ENCODE measurements at regions not wholly inside any gene's neighbourhood (a gene's known extent, or its start where the extent isn't known, plus 50 kb on each side); places are given as distances from the start of the nearest gene placed in this dataset.

DNA sequence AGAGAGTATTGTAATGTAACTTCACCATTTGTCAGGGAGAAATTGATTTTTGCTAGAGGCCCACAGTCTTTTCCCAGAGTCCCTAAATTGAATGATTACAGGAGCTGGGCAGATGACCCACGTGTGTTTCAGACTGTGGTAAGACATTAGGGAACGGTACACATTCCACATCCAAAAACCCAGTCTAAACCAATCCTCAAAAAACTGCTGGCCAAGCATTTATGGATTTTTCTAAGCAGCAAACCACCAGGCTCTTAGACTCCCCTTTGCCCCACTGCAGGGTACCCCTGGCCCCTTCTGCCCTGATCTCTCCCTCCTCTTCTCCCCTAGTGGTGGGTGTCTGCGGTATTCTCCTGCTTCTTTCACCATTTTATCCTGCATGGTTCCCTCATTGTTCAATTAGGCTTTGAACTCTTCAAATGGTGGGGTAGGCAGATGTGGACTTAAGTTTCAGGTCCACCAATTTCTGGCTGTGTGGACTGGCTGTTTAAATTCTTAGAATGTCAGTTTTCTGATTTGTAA lies 135.5 kb upstream of the SORCS3 start:
- DNase-seq (ENCODE audit: low spot score): no peak

DNA sequence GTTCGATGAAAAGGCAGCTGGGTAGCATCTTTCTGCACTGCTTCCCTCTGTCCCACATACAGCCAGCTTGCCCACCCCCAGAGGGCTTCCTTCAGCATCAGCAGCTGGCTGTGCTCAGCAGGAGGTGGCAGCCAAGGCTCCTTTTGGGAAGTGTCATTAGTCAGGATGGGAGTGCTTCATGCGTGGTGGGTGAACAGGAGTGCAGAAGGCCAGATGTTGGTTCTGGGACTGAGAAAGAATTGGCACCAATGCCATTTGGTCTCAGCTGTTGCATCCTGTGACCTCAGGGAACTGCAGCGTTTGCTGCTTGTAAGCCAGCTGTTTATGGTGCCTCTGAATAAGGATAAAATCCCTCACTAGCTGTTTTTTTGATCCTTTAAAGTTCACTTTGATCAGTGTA lies 131.1 kb upstream of the SORCS3 start:
- DNase-seq (ENCODE audit: low spot score): no peak

DNA sequence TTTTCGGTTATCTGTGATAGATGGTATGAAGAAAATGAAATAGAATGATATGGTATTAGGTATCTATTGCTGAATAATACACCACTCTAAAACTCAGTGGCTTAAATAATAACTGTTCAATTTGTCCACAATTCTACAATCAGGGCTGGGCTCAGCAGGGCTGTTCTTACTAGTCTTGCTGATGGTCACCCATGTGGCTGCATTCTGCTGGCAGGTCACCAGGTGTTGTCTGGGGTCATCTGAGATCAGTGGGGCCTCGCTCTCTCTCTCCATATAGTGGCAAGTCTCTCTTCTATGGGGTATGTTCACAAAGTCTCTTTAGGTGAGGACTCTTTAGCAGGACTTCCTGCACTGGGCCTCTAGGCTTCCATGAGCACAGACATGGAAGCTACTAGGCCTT lies 130.4 kb upstream of the SORCS3 start:
- no peak for DNase-seq (ENCODE audit: low spot score)

DNA sequence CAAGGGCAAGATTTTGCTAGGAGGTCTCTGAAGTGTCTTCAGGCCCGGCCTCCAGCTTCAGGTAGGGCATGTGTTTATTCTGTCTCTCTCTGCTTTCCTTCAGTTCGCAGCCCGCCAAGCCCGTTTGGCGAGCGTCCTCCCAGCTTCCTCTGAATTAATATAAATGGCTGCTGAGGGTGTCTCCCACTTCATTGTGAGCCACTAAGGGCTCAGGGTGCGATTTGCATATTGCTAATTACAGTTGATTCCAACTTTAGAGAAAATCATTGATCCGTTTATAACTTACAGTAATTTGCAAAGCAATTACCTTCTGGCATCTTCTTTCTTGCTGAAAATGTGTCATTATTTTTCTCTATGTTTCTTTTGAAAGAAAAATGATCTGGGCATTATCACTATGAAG lies 128.3 kb upstream of the SORCS3 start:
- no peak for DNase-seq (ENCODE audit: low spot score)

DNA sequence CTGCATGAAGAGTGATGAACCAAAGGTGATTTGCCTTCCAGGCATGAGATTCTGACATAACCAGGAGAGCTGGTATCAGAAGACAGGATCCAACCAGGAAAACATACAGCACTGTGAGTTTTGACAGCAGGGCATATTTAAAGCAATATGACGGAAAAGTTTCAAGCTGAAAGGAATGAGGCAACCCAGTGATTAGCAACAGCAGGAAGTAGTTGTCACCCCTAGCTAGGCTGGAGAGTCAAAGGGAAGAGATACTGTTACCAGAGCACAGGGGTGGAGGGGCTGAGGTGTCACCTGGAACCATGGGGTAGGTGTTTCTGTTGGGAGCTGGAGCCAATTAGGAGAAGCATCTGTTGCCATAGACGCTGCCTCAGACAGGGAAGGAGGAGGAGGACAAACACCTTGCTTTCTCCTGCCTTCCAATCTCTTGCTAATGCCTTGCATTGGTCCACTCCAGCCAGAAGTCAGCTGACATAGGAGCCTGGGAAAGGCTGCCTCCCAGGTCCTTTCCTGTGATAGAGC lies 125.4 kb upstream of the SORCS3 start:
- no peak for DNase-seq (ENCODE audit: low spot score)

DNA sequence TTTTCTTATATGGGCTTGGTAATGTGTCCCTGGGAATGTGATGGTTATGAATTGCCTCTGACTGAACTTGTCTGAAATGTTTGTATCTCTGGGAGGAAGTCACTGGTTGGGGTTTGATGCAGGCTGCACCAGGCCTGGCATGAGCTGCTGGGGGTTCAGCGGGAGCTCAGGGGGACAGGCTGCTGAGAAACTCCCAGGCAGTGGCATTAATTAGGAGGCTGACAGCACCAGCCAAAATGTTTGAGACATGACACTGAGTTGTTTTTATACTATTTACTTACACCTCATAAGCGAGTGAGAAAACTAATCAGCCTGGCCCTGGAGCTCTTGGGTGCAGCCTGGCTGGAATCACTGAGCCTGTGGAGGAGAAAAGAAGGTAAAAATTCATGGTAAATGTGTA lies 124.1 kb upstream of the SORCS3 start:
- DNase-seq (ENCODE audit: low spot score): no peak

DNA sequence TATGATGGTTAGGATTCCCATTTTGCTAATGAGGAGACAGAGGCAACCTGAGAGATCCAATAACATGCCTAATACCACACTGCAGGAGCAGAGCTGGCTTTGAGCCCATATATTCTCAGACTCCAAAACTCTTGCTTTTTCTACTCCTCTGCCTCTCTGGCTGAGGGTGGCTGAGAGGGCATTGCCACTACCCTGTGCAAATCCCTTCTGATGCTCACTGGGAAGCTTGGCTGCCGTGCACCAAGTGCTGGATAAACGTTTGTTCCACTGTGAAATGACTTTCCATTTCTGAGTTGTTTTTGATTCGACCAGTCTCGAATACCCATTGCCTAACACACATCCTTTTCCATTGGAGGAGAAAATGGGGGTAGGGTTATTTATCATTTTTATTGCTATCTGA lies 123.1 kb upstream of the SORCS3 start:
- DNase-seq (ENCODE audit: low spot score): no peak

DNA sequence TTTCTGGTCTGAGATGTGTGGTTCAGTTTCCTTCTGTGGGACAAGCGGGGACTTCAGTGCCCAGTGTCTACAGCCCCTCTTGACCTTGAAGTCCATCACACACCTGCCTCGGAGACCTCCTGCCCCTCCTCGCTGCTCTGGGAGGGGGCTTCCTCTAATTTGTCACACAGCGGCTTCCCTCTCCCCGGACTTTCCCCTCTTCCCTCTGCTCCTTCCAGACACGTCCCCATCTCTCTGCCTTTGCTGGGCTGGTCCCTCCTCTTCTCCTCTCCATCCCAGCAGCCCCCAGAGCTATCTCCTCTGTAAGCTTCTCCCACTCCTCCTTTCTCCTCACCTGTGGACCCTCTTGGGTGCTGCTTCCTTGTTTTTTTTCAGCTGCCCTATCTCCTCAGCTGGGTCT lies 122.2 kb upstream of the SORCS3 start:
- DNase-seq (ENCODE audit: low spot score): no peak

DNA sequence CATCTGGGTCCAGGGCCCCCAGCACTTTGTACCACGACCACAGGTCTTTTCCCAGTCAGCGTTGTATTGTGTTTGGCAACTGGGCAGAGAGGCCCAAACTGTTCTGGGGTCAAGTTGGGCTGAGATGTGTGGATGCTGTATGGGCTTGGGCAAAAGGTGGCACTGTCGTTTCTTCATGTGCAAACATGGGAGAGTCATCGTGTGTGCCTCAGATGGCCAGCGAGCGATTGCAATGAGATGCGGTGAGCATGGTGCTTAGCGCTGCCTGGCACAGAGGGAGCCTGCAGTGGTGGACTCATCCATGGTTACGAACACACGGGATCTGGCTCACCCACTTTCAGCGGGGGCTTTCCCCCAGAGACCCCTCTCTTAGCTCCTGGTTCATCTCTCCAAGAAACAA lies 120.4 kb upstream of the SORCS3 start:
- DNase-seq (ENCODE audit: low spot score): no peak

DNA sequence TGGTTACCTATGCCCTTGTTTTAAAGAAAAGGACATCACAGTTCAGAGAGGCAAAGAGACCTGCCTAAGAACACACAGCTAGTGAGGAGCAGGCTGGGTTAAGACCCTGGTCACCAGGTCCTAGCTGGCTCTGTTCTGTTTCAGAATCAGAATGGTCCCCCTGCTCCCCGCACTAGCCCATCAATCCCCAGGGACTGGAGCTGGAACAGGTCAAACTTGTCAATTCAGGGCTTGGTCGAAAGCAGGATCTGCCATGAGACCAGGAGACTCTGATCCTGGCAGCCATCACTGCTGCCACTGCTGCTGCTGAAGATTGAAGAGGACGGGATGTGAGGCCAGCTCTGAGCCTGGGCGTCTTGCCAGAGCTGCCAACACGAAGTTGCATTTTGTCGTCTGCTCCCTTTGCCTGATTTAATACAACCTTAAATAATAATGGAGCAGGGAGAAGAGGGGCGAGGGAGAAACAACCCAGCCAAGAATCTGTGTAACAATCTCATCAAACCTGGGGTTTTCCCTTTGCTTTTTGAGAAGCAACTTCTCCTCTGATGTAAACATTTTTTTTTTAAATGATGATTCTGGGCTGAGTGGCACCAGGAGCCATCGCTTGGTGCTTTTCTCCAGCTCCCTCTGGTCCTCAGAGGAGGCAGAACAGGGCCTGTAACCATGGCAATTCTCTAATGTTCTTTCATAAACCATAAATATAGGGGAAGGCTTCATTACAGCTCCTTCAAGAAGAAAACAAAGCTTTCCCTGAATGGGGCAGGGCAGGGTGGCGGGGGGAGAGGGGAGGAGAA lies 119.0 kb upstream of the SORCS3 start:
- no peak for DNase-seq (ENCODE audit: low spot score)

DNA sequence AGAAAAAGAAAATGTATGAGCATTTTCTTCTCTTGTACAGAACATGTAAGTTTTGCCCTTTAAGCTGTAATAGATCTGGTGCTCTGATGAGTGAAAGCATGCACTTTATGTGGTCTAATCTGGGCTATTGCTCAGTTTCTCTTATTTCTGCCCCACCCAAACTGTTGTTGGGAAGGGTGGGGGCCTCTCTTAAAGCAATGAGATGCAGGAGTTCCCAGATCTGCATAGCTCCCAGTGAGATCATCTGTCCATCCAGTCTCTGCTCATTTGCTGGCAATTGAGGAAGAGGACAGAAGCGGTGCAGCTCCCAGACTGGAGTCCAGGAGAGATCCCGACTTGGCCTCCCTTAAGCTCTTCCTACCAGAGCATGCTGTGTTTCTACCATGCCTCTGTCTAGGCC lies 114.9 kb upstream of the SORCS3 start:
- DNase-seq (ENCODE audit: low spot score): no peak

DNA sequence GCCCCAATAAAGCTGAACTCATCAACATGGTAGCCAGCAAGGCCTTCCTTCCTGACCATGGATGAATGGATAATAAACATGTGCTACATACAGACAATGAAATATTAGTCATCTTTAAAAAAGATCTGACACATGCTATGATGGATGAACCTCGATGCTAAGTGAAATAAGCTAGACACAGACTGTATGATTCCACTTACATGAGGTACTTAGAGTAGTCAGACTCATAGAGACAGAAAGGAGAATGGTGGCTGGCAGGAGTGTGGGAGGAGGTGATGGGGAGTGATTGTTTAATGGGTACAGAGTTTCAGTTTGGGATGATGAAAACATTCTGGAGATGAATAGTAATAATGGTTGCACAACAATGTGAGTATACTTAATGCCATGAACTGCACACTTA lies 114.1 kb upstream of the SORCS3 start:
- DNase-seq (ENCODE audit: low spot score): no peak

DNA sequence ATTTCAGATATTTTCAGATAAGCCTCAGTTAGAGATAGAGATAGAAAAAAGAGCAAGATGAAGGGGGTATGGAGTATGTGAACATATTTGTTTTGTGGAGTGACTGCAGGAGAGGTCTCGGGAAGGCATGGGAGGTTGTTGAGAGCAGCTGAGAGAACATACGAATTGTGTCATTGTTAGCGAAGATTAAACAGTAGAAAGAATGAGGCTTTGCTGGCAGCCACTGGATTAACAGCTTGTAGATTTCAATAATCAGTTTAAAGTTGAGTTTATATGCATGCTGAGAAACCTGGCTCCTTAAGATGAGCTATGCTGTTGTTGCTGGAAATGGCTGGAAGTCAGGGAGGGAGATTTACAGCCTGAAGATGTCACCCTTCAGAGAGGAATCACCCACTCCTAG lies 100.9 kb upstream of the SORCS3 start:
- DNase-seq (ENCODE audit: low spot score): no peak

DNA sequence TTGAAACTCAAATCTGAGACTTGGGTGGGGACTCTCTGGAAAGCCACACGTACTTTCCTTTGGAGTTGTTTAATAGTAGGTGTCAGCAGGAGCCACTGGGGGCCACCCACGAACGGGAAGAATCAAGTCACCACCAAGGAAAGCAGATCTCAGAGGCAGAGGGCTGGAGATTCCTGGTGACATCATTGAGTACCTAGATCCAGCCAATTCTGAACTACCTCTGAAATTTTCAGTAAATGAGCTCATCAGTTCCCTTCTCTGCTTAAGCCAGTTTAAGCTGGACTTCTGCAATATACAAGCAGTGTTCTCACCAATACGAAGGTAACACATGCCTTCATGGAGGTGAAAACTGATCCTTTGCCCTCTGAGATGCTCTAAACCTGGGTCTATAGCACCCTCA lies 99.3 kb upstream of the SORCS3 start:
- DNase-seq (ENCODE audit: low spot score): no peak

DNA sequence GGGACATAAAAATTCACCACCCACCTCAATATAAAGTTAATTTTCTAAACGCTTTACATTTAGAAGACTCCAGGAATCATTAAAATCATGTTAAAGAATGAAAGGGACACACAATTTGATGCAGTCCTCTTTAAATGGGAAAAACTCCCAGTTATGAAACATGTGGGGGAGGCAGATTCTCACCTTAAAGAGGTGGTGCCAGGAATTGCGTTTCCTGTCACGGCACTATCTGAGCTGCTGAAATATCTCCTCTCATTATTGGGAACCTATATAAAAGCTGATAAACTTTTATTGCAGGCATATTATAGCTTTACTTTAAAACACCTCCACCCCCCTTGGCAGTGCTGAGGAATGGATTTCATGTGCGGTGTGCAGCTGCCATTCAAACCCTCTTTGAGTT lies 94.8 kb upstream of the SORCS3 start:
- DNase-seq (ENCODE audit: low spot score): no peak

DNA sequence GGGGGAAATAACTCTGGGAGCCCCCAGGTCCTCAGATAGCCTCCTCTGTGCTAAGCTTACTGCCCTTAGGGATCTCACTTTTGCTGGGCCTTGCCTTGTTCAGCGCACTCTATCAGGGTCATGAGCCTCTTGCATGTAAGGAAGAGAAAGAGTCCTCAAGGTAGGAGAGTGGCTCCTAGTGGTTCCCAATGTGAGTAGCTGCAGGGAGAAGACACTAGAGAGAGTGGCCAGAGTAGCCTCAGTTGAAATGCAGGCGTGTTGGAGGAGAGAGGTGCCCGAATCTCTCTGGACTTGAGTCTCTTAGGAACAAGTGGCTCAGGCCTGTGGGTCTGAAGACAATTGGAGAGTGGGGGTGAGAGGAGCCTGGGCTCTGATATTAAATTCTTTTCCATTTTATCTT lies 94.3 kb upstream of the SORCS3 start:
- DNase-seq (ENCODE audit: low spot score): peak; percentile 12

DNA sequence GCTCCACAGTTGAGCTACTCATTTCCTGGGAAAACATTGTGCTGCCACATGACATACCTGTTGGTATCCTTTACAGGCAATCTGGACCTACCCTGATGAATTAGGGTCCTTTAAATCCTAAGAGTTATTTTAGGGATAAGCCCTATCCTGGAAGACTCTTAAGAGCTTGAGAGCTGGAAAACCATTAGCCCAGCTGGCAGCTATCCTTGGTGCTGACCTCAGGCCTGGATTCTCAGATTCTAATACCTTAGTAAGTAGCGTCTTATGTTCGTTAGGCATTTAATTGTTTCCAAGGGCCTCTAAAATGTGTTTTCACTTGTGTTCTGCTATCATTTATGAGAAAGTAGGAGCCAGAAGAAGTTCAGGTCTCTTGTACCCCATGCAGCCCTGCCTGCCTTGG lies 93.0 kb upstream of the SORCS3 start:
- DNase-seq (ENCODE audit: low spot score): no peak

DNA sequence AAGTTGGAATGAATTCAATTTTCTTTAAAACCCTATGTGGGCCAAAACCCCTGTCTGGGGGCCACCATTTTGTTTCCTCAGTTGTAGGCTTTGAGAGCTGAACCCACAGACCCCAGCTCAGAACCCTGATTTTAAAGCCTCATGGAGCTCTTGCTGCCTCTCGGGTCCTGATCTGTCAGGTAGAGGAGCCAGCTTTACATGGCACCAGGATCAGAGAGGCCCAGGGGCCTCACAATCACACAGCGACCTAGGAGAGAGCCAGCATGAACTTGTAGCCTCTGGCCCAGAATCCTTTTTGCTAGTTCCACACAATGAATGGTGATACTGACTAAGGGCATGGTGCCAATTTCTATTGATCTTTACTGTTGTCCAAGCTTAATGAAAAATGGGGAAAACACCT lies 84.3 kb upstream of the SORCS3 start:
- peak; percentile 22 for DNase-seq (ENCODE audit: low spot score)

DNA sequence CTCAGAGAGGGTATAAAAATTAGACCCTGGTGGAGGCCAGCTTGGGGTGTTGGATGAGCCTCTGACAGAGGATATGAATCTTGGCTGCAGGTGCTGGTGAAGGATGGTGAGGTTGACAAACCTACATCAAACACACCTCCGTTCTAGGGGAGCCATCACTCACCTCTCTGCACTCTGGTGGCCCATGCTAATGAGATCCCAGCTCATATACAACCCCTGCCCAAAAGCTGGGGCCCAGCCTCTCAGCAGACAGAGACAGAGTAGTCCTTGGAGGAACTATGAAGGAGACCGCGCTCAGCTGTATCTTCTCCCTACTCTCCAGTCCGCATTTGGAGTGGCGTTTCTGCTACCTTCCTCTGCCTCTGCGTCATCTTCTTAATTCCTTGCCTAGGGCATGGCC lies 83.1 kb upstream of the SORCS3 start:
- peak; percentile 19 for DNase-seq (ENCODE audit: low spot score)

DNA sequence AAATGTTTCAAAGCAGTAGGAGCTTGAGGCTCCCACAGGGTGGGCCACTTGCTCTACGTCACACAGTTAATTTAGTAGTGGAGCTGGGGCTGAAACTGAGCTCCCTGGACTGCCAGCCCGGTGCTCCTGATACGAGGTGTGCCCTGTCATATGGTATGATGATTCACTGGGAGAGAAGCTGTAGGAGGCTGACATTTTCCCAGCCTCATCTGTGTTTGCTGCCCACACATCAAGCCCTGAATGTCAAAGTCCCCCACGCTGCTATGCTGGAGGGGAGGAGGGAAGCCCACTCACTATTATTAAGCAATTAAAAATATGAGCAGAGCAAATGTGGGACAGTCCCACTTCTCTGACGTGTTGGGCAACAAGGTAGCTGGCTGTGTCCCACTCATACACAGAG lies 81.2 kb upstream of the SORCS3 start:
- no peak for DNase-seq (ENCODE audit: low spot score)

DNA sequence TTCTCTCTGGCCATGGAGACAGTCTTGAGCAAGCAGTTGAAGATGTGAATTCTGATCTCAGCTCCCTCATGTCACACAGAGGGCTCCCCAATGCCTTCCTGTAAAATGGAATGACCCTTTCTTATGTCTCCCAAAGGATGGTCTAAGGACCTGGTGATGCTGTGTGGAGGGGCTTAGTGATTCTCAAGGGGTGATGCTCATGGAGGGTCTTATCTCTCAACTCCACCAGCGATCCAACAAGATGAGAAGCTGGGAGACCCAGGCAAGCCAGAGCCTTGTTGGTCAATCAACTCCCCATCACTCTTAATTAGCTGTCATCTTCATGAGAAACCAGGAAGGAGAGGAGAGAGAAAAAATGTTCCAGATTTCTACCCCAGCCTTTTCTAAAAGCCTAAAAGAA lies 78.0 kb upstream of the SORCS3 start:
- DNase-seq (ENCODE audit: low spot score): no peak

DNA sequence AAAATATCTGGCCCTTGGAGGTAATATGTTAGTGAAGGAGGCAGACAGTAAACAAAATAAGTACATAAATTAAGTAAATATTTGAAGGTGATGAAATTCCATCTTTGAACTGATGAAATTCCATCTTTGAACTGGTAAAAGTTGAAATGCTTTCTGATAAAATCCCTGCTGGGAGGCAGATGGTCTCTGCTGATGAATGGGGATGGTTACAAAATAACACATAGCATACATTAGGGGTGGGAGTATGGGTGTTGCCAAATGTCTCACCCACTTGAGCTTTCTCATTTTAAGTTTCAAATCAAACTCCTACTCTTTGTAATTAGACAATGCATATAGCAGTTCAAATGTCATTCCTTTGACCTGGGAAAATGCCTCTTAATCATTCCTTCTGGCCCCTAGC lies 77.5 kb upstream of the SORCS3 start:
- DNase-seq (ENCODE audit: low spot score): no peak

DNA sequence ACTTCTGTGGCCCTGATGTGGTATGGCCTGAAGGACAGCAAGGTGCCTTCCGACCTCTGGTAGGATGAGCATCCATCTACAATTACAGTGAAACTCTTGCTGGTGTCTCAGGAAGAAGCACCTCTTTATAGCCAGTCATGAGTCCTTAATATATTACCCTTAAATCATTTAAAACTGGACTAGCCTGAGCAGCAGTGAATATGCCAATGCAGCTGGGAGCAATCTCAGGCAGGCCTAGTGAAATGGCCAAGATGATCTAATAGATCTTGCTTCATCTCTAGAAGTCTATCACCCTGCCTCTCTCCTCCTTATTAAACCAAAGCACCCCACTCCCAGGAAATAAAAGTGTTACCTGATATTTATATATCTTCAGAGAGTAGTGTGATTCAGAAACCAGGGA lies 66.7 kb upstream of the SORCS3 start:
- DNase-seq (ENCODE audit: low spot score): no peak

DNA sequence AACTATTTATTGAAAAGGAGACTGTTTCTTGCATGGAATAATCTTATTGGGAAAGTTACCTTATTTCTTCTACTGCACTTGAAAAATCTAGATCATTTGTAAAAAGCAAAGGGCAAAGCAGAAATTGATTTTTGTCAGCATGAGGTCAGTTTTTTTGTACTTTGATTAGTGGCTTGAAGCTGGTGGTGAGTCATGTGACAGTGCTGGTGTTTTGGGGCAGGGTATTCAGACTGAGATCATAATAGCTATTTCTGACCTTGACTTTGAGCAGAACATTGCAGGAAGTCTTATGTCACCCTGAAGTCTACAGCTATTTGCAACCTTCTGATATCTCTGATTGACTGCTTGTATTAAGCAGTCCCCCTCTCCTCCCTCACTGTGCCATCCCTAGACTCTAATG lies 66.3 kb upstream of the SORCS3 start:
- DNase-seq (ENCODE audit: low spot score): no peak
